ENCODE measurements at regions not wholly inside any gene's neighbourhood (a gene's known extent, or its start where the extent isn't known, plus 50 kb on each side); places are given as distances from the start of the nearest gene placed in this dataset.

- TF ChIP-seq BCL11A (IDR thresholded peaks at IDR 0.05; ENCODE audit: low read depth, low read length): no peak
- TF ChIP-seq RAD51 (IDR thresholded peaks at IDR 0.05): peak; percentile 80
- TF ChIP-seq RAD21 (IDR thresholded peaks at IDR 0.05; ENCODE audit: insufficient read depth, low read depth, low read length): peak; percentile 86
- peak; percentile 11; the same call in 1 of the 2 replicates for TF ChIP-seq MXI1 (IDR thresholded peaks at IDR 0.05; ENCODE audit: low read depth, low read length)
Observed at GRCh38 chr6:53410508-53411258, 61.9 kb upstream of the ELOVL5 start.

All from GM12878 (cell line).